Choroid plexus epithelial cell (primary cell): ENCODE measurements at regions not wholly inside any gene's neighbourhood (a gene's known extent, or its start where the extent isn't known, plus 50 kb on each side); places are given as distances from the start of the nearest gene placed in this dataset.

Experiments
- DNase-seq: peaks from one replicate; pipeline ENCODE4 v3.0.0-alpha.2; 2010; ENCODE audit warnings: low read depth
- H3K4me3 ChIP-seq: 2 replicates; pipeline ENCODE4 v1.5.1; 2011; ENCODE audit warnings: low read depth, mild to moderate bottlenecking, control low read depth, low read length, moderate library complexity
- TF ChIP-seq, protein P1 (sequence below): conservative IDR thresholded peaks from 2 replicates; pipeline ENCODE4 v1.5.1; 2011; ENCODE audit warnings: low read depth, mild to moderate bottlenecking, control low read depth, inconsistent platforms, low read length, moderate library complexity

DNA sequence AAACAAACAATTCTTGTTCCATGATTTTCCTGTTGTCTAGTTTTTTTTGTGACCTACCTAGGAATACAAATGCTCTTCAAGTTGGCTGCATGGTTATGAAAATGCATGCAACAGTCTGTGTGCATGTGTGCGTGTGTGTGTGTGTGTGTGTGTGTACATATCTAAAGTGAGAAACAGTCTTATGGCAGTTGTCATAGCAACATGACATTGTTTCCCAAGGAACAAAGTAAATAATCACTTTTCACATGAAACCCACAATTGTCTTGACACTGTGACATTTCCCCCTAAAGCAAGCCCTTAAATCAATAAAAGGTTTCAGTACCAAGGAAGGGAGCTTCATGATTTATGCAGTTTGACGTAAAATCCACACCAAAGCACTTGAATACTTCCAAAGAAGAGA lies 758.4 kb downstream of the CDH8 start:
- no peak overlapping the region for H3K4me3 ChIP-seq
- no peak for DNase-seq
- TF ChIP-seq, protein P1, sequence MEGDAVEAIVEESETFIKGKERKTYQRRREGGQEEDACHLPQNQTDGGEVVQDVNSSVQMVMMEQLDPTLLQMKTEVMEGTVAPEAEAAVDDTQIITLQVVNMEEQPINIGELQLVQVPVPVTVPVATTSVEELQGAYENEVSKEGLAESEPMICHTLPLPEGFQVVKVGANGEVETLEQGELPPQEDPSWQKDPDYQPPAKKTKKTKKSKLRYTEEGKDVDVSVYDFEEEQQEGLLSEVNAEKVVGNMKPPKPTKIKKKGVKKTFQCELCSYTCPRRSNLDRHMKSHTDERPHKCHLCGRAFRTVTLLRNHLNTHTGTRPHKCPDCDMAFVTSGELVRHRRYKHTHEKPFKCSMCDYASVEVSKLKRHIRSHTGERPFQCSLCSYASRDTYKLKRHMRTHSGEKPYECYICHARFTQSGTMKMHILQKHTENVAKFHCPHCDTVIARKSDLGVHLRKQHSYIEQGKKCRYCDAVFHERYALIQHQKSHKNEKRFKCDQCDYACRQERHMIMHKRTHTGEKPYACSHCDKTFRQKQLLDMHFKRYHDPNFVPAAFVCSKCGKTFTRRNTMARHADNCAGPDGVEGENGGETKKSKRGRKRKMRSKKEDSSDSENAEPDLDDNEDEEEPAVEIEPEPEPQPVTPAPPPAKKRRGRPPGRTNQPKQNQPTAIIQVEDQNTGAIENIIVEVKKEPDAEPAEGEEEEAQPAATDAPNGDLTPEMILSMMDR = no peak

DNA sequence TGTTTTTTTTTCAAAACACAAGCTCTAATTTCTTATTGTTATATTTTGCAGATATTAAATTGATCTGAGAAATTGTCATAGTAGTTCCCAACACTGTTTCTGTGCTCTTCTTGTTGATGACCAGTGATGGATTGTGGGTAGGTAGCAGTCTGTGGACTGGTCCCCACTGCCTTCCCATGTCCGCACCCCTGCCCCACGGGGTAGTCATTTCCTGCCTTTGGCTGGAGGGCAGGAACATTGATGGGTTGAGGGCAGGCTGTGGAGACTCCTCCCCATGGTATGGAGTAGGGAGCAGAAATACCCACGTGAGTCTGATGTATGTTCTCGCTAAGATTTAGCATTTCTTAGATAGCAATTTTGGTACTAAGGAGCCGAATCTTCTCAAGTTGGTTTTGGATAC lies 762.0 kb downstream of the CDH8 start:
- no peak overlapping the region for H3K4me3 ChIP-seq
- TF ChIP-seq, protein P1 = no peak
- DNase-seq = no peak

DNA sequence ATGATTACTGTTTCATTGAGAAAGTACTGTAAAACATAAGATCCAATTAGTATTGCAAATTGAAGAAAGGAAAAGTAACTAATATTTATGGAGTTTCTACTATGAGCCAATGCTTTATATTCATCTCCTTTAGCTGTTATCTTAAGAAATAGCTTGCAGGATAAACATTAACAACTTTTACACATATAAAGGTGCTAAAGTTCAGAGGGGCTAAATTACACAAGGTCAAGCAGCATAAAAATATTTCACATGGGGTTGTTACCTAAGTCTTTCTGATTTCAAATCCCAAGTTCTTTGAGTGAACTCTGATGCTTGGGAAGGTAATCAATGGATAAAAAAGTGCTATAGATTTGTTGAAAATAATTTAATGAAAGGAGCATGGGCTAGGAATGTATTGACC lies 765.5 kb downstream of the CDH8 start:
- TF ChIP-seq, protein P1 = no peak
- no peak overlapping the region for H3K4me3 ChIP-seq
- DNase-seq = no peak

DNA sequence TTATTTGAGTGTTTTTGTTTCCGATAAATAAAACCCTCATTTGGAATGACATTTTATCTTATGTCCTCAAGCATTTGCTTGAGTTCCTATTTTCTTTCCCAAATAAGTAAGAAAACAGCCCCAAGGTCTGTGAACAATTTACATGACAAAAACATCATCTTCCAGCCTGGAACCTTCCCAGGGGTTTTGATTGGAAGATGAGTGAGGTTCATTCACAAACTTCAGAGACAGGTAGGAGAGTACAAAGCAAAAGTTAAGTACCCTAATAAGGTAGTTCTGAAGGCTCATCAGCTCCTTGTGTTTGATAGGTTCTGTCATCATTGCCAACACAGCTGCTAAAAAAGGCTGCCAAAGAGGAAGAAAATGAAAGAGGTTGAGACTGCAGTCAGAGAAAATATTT lies 772.8 kb downstream of the CDH8 start:
- H3K4me3 ChIP-seq = no peak overlapping the region
- TF ChIP-seq, protein P1 = no peak
- no peak for DNase-seq

DNA sequence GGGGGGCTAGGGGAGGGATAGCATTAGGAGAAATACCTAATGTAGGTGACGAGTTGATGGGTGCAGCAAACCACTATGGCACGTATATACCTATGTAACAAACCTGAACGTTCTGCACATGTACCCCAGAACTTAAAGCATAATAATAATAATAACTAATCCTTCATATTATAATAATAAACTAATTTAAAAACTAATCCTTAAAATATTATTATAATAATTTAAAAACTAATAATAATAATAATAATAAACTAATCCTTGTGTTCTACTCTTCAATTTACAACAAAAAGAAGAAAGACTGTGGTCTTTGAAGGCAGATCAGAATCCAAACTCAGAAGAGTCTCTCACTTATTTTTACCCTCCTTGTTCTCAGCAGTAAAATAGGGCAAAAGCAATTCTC lies 774.9 kb downstream of the CDH8 start:
- H3K4me3 ChIP-seq = no peak overlapping the region
- no peak for DNase-seq
- TF ChIP-seq, protein P1 = no peak

DNA sequence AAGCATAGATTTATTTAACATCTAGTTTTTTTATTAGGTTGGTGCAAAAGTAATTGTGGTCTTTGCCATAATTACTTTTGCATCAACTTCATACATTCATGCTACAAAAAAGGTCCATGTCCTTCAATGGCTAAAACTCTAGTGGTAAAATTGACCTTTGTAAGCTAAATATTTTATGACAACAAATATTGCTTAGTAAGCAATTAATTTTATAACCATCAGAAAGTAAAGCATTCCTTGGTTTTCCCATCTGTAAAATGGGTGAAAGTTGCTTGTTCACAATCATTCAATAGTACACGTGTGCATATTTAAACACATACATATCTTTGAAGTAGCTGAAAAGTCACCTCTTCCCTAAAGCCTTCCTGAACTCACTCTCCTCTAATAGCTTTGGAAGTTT lies 789.6 kb downstream of the CDH8 start:
- TF ChIP-seq, protein P1 = no peak
- DNase-seq = no peak
- no peak overlapping the region for H3K4me3 ChIP-seq

DNA sequence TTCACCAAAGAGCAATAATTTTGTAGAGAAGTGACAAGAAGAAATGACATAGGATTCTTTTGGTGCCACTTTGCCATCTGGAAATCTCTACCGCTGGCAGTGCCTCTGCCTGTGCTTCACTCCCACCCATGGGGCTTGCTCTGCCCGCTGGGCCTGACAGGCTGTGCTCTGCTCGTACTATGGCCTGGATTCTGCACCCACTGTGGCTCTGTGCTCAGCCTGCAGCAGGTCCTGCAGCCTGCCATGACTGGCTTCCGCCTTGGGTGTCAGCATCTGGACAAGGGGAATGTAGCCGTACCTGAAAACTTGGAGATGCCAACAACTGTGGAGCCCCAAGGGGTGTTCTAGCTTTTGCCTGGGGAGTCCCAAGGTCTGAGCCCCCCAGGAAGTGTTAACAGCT lies 792.3 kb downstream of the CDH8 start:
- TF ChIP-seq, protein P1 = no peak
- DNase-seq = no peak

More for the DNA sequence above, 792.3 kb downstream of the CDH8 start:
- no peak overlapping the region for H3K4me3 ChIP-seq
